ENCODE measurements at regions not wholly inside any gene's neighbourhood (a gene's known extent, or its start where the extent isn't known, plus 50 kb on each side); places are given as distances from the start of the nearest gene placed in this dataset.

GRCh38 chr17:34416116-34416515 lies 53.1 kb upstream of the CCL1 start:
- TF ChIP-seq CTCF (IDR thresholded peaks at IDR 0.05) (no peak), POLR2A (IDR thresholded peaks at IDR 0.05) (no peak)

Measured in uterus (tissue), 2 donors.